Erythroblast (primary cell): ENCODE measurements at regions not wholly inside any gene's neighbourhood (a gene's known extent, or its start where the extent isn't known, plus 50 kb on each side); places are given as distances from the start of the nearest gene placed in this dataset.

Source experiments
- GATA1 ChIP-seq: IDR thresholded peaks from 2 replicates; pipeline ENCODE4 v1.6.1; 2011; ENCODE audit warnings: low read depth, mild to moderate bottlenecking, control low read depth, low read length, moderate library complexity
- POLR2A ChIP-seq: IDR thresholded peaks from 2 replicates; pipeline ENCODE4 v1.6.1; 2011; ENCODE audit warnings: mild to moderate bottlenecking, low read length

DNA sequence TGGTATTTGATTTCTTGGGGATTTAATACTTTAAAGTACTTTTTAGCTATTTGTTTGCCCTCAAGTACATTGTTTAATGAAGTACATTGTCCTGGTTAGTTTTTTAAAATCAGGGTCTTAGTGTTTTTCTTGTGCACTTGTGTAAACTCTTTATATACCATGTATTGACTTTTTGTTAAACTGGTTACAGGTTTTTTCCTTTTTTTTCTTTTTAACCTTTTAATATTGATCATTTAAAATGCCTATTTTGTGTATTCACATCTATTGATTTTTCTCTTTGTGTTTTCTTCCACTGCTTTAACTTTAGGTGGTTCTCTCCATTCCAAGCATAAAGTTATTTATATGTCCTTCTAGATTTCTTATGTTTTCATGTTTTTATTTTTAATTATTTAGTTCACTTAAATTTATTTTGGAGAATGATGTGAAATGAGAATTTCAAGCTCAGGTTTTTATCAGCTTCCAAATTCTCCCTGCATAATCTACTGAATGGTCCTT lies 84.5 kb upstream of the MYCN start:
- TF ChIP-seq POLR2A (no peak), GATA1 (no peak)
